Hematopoietic multipotent progenitor cell treated with erythropoietin and hydrocortisone succinate and interleukin-3 and kit ligand, for 4 days (in vitro differentiated cells): ENCODE measurements at regions not wholly inside any gene's neighbourhood (a gene's known extent, or its start where the extent isn't known, plus 50 kb on each side); places are given as distances from the start of the nearest gene placed in this dataset.

ENCODE experiments used
- DNase-seq: peaks from one replicate; pipeline ENCODE4 v3.0.0-alpha.2; 2015

GRCh38 chr16:64823481-64824075 is 298.3 kb downstream of the CDH11 start:
- no peak for DNase-seq

- DNase-seq, result no peak
Observed at GRCh38 chr16:64809876-64810629, 311.8 kb downstream of the CDH11 start.

- DNase-seq, result no peak
Observed at GRCh38 chr16:64808474-64808873, 313.4 kb downstream of the CDH11 start.

GRCh38 chr16:64791756-64792155 is 330.1 kb downstream of the CDH11 start:
- no peak for DNase-seq

- no peak for DNase-seq
Observed at GRCh38 chr16:64784635-64785034, 337.2 kb downstream of the CDH11 start.

GRCh38 chr16:64782484-64782883 is 339.4 kb downstream of the CDH11 start:
- no peak for DNase-seq

GRCh38 chr16:64780445-64780844 is 341.4 kb downstream of the CDH11 start:
- no peak for DNase-seq

GRCh38 chr16:64778777-64779176 is 343.1 kb downstream of the CDH11 start:
- no peak for DNase-seq

GRCh38 chr16:64773638-64774037 is 348.2 kb downstream of the CDH11 start:
- DNase-seq, result no peak

- DNase-seq, result no peak
Observed at GRCh38 chr16:64773184-64773583, 348.7 kb downstream of the CDH11 start.

- no peak for DNase-seq
Observed at GRCh38 chr16:64771273-64771672, 350.6 kb downstream of the CDH11 start.

GRCh38 chr16:64762211-64762610 is 359.7 kb downstream of the CDH11 start:
- no peak for DNase-seq

- DNase-seq, result no peak
Observed at GRCh38 chr16:64754279-64754678, 367.6 kb downstream of the CDH11 start.

- DNase-seq, result no peak
Observed at GRCh38 chr16:64751906-64752305, 370.0 kb downstream of the CDH11 start.

GRCh38 chr16:64749346-64749745 is 372.5 kb downstream of the CDH11 start:
- DNase-seq, result no peak

- DNase-seq, result no peak
Observed at GRCh38 chr16:64745258-64745930, 376.5 kb downstream of the CDH11 start.

- DNase-seq, result no peak
Observed at GRCh38 chr16:64742455-64743223, 379.2 kb downstream of the CDH11 start.

GRCh38 chr16:64740261-64740660 is 381.6 kb downstream of the CDH11 start:
- DNase-seq, result no peak

GRCh38 chr16:64738321-64738960 is 383.4 kb downstream of the CDH11 start:
- no peak for DNase-seq

GRCh38 chr16:64736857-64737256 is 385.0 kb downstream of the CDH11 start:
- no peak for DNase-seq

- DNase-seq, result no peak
Observed at GRCh38 chr16:64731891-64732290, 390.0 kb downstream of the CDH11 start.

- no peak for DNase-seq
Observed at GRCh38 chr16:64730261-64730660, 391.6 kb downstream of the CDH11 start.

- DNase-seq, result no peak
Observed at GRCh38 chr16:64724339-64724738, 397.5 kb downstream of the CDH11 start.
